Aorta (tissue), 5 donors: ENCODE measurements at regions not wholly inside any gene's neighbourhood (a gene's known extent, or its start where the extent isn't known, plus 50 kb on each side); places are given as distances from the start of the nearest gene placed in this dataset.
"Not testable (repeated sequence)": the region's sequence is repeated elsewhere in the genome, so short reads cannot be mapped to it uniquely, and the experiment has no call there.

Source experiments
- ATAC-seq: fragments of 200-7000 bp; cut with Tn5 transposase; one replicate; pipeline ENCODE4 v1.9.1; 2022; ENCODE audit warnings: moderate library complexity; ENCODE audit not compliant: low FRiP score
- DNase-seq, 2 donors: peaks; one replicate each; pipeline ENCODE4 v3.0.0-alpha.2; 2020
- H3K27ac ChIP-seq, 2 donors: one replicate each; pipeline ENCODE4 v1.5.1; 2013; ENCODE audit warnings: low read length in 2 of 2, mild to moderate bottlenecking in 2 of 2, moderate library complexity in 2 of 2, control low read depth in 1 of 2, inconsistent platforms in 1 of 2, low read depth in 1 of 2
- H3K27me3 ChIP-seq, 2 donors: one replicate each; pipeline ENCODE4 v1.6.1; 2013; ENCODE audit warnings: control low read depth in 1 of 2, low read length in 1 of 2, mild to moderate bottlenecking in 1 of 2, moderate library complexity in 1 of 2; ENCODE audit not compliant: insufficient read depth in 2 of 2, control insufficient read depth in 1 of 2
- H3K36me3 ChIP-seq, 2 donors: one replicate each; pipeline ENCODE4 v1.6.1; 2013; ENCODE audit warnings: control low read depth in 1 of 2, low read length in 1 of 2, mild to moderate bottlenecking in 1 of 2; ENCODE audit not compliant: insufficient read depth in 2 of 2, control insufficient read depth in 1 of 2
- H3K4me1 ChIP-seq, 2 donors: one replicate each; pipeline ENCODE4 v1.6.1; 2013; ENCODE audit warnings: low read length in 2 of 2, control low read depth in 1 of 2, mild to moderate bottlenecking in 1 of 2, moderate library complexity in 1 of 2; ENCODE audit not compliant: insufficient read depth in 2 of 2, control insufficient read depth in 1 of 2
- H3K4me3 ChIP-seq, 2 donors: one replicate each; pipeline ENCODE4 v1.5.1; 2013; ENCODE audit warnings: low read length in 2 of 2, control low read depth in 1 of 2, mild to moderate bottlenecking in 1 of 2
- H3K9me3 ChIP-seq: one replicate; pipeline ENCODE4 v1.6.1; 2013; ENCODE audit warnings: mild to moderate bottlenecking, low read length; ENCODE audit not compliant: control insufficient read depth
- WGBS, 2 donors: extraction: QIAGEN DNeasy Blood & Tissue Kit; methylation state at CpG; one replicate each; pipeline ENCODE4 v1.1.7; 2013; 5-methylcytosine and 5-hydroxymethylcytosine counted together
- intact Hi-C, 2 donors: fragments of 100-400 bp; cut with DNase I; formaldehyde crosslinking; loops; one replicate each; pipeline versions ENCODE4 v1.14.2 to v1.15.0; 2022
- donor health status: healthy with polysubstance abuse.
- donor health status: Bipolar disorder and iron deficiency.
- donor health status: DM: no; HTN: no; CAD: no.
- donor health status: DM: no; HTN: no; CAD: no.
- donor health status: DM: yes; HTN: yes; CAD: no.

DNA sequence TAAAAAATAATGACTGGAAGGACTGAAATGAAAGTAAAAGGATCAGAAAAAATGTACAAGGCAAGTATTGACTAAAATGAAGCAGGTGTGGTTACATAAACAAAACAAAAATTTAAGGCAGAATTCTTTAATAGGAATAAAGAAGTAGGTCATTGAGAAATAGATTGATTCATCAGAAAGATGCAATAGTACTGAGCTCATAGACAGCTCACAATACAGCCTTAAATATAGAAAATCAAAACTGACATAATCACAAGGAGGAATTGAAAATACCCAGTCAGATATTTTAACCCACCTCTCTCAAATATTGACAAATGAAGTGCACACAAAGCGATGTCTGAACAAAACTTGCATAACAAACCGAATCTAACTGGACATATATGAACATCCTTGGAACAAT, 366.8 kb upstream of the DPYD start:
- intact Hi-C loops, result no loop called here
- Histone ChIP-seq H3K27ac (no peak overlapping the region), H3K36me3 (no peaks in the 10 kb centered on the region), H3K4me1 (no peaks in the 10 kb centered on the region), H3K4me3 (no peak overlapping the region), H3K9me3 (no peaks in the 10 kb centered on the region), H3K27me3 (no peaks in the 10 kb centered on the region)
- ATAC-seq, result no peak
- WGBS, 2 donors, result 90 to 93% methylated on average over 2 of the region's 2 CpGs
- DNase-seq, result no peak

DNA sequence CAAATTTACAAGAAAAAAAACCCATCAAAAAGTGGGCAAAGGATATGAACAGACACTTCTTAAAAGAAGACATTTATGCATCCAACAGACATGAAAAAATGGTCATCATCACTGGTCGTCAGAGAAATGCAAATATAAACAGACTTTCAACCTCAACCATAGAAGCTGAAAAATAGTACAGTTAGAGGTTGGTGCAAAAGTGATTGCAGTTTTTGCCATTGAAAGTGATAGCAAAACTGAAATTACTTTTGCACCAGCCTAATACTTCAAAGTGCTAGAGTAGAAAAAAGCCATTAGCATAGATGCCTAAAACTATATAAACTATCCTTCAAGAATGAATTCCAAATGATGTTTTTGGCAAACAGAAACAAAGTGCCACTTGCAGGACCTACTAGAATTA, 365.8 kb upstream of the DPYD start:
- Histone ChIP-seq H3K36me3 (no peaks in the 10 kb centered on the region), H3K27me3 (no peaks in the 10 kb centered on the region), H3K4me1 (no peaks in the 10 kb centered on the region), H3K9me3 (no peaks in the 10 kb centered on the region), H3K27ac (no peak overlapping the region), H3K4me3 (no peak overlapping the region)
- ATAC-seq, result no peak
- DNase-seq, result no peak
- WGBS, 2 donors, result 31 to 45% methylated on average over 1 of the region's 1 CpG
- intact Hi-C loops, result no loop called here

DNA sequence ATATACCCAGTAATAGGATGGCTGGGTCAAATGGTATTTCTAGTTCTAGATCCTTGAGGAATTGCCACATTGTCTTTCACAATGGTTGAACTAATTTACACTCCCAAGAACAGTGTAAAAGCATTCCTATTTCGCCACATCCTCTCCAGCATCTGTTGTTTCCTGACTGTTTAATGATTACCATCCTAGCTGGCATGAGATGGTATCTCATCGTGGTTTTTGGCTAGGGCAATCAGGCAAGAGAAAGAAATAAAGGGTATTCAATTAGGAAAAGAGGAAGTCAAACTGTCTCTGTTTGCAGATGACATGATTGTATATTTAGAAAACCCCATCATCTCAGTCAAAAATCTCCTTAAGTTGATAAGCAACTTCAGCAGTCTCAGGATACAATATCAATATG, 364.5 kb upstream of the DPYD start:
- H3K36me3 ChIP-seq, H3K4me3 ChIP-seq, H3K4me1 ChIP-seq, H3K27ac ChIP-seq, H3K27me3 ChIP-seq, H3K9me3 ChIP-seq, ATAC-seq, DNase-seq, intact Hi-C loops: not testable (repeated sequence)
- 75 to 83% methylated on average over 2 of the region's 2 CpGs for WGBS, 2 donors

DNA sequence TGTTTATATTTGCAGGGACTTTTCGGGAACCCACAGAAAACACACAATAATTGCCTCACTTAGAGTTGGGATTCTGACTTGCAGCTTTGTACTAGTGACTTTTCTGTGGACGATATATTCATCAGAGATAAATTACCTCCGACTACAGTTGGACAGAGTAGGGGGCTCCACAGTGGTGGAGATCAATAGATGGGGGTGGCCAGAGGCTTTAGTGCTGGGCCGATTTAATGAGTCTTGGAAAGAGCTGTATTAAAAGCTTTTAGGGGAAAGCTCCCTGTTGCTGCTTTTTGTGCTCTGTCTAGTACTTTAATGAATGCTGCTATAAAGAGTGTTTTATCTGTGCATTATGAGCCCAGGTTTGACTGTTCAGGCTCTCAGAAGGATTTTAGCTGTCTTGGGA, 359.2 kb upstream of the DPYD start:
- Histone ChIP-seq H3K36me3 (no peaks in the 10 kb centered on the region), H3K4me3 (no peak overlapping the region), H3K9me3 (no peaks in the 10 kb centered on the region), H3K27me3 (no peaks in the 10 kb centered on the region), H3K4me1 (no peaks in the 10 kb centered on the region), H3K27ac (no peak overlapping the region)
- DNase-seq (no peak), ATAC-seq (no peak)
- WGBS, 2 donors, result 67 to 70% methylated on average over 4 of the region's 4 CpGs
- intact Hi-C loops, result no loop called here

DNA sequence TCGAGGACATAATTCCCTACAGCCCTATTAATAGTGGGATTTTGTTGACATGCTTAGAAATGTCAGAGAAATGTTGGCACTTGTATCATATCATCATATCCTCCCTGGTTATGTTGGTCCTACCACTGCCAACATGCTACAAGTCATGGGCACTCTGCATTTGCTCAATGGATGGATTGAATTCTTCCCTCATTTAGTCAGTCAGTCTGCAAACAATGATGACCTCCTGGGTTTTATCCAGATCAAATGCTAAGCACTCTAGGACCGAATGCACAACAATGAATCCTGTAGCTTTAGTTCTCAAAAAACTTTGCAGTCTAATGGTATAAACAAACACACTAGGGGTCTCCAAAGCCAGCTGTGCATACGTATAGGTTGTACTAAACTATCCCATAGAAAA, 357.2 kb upstream of the DPYD start:
- H3K36me3 ChIP-seq, result no peaks in the 10 kb centered on the region
- H3K4me1 ChIP-seq, result no peaks in the 10 kb centered on the region
- ATAC-seq (no peak), DNase-seq (no peak)
- 46 to 59% methylated on average over 3 of the region's 3 CpGs for WGBS, 2 donors
- H3K4me3 ChIP-seq, result no peak overlapping the region
- H3K27me3 ChIP-seq, result no peaks in the 10 kb centered on the region
- H3K9me3 ChIP-seq, result no peaks in the 10 kb centered on the region
- no peak overlapping the region for H3K27ac ChIP-seq
- intact Hi-C loops, result no loop called here

DNA sequence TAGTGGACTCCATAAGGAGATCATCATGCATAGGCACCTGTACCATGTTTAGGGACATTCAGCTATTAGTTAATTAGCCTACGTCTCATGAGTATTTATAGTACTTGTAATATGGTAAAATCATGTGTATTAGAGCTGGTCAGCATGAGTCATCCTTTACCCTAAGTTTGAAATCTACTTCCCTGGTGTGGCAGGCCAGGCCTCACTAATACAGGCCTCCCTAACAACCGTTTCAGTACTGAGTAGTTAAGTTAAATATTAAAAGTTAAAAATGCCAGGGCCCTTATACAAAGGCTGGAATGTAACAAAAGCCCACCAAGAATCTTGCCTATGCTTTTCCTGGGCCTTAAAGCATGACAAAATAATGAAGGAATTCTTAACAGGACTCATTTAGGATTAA, 356.3 kb upstream of the DPYD start:
- intact Hi-C loops, result no loop called here
- WGBS, 2 donors, result 29 to 50% methylated on average over 2 of the region's 2 CpGs

DNA sequence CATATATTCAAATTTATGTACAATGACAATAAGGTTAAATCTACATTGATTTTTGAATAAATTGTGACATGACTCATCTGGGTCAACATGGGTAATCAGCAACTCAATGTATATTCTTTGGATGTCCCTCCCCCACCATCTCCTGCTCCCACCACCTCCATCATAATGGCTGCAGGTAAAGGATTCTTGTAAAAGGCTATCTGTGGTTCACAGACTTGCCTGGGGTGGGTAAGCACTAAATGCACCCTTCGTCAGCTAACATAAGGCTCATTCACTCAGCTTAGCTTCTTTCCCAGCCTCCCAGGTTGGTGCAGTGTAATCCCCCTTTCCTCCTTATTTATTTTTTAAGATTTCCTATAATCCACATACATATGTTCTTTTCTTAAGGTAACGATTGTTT, 355.7 kb upstream of the DPYD start:
- Histone ChIP-seq H3K27me3 (no peaks in the 10 kb centered on the region), H3K36me3 (no peaks in the 10 kb centered on the region), H3K4me1 (no peaks in the 10 kb centered on the region), H3K27ac (no peak overlapping the region), H3K9me3 (no peaks in the 10 kb centered on the region), H3K4me3 (no peak overlapping the region)
- WGBS, 2 donors, result 93 to 95% methylated on average over 2 of the region's 2 CpGs
- ATAC-seq, result no peak
- intact Hi-C loops, result no loop called here
- no peak for DNase-seq

More for the DNA sequence above, 356.3 kb upstream of the DPYD start:
- no peak overlapping the region for H3K27ac ChIP-seq
- ATAC-seq (no peak), DNase-seq (no peak)
- H3K36me3 ChIP-seq, result no peaks in the 10 kb centered on the region
- H3K4me3 ChIP-seq, result no peak overlapping the region
- H3K4me1 ChIP-seq, result no peaks in the 10 kb centered on the region
- no peaks in the 10 kb centered on the region for H3K27me3 ChIP-seq
- no peaks in the 10 kb centered on the region for H3K9me3 ChIP-seq

DNA sequence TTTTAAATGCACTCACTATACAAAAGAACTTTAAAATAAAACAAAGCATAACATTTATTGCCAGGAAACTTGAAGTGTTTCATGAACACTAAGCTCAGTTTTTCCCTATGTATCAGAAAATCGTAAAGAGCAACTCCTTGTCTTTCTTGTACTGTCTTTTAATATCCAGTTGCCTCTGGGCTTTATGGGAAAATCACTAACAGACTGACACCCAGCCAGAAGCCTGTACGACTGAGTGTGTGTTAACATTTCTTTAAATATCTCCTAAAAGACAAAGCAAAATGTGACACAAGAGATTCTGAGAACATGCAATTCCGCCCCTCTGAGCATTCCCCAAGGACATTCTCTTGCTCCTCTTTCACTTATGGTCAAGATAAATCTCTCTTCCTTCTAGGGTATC, 347.5 kb upstream of the DPYD start:
- no peaks in the 10 kb centered on the region for H3K27me3 ChIP-seq
- ATAC-seq, result no peak
- no peaks in the 10 kb centered on the region for H3K36me3 ChIP-seq
- 35 to 36% methylated on average over 3 of the region's 3 CpGs for WGBS, 2 donors
- H3K4me1 ChIP-seq, result no peaks in the 10 kb centered on the region
- H3K27ac ChIP-seq, result no peak overlapping the region
- no peak overlapping the region for H3K4me3 ChIP-seq
- intact Hi-C loops, result no loop called here
- DNase-seq, result no peak
- no peaks in the 10 kb centered on the region for H3K9me3 ChIP-seq

DNA sequence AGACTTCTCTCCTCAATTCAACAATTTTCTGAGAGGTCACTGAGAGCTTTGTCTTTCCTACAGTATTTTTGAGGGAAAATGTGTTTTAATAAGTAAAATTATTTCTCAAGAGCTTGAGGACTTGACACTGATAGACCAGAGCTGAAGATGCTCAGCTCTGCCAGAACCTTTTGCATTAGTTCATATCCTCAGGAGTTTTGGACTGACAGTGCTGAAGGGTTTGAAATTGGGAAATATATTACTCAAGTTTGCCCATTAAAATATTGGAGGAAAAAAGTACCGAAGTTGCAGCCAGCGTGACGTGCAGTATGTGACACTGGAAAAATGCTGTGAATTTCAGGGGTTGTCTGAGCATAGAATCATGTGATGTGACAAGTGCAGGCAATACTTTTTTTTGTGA, 346.6 kb upstream of the DPYD start:
- DNase-seq (no peak), ATAC-seq (no peak)
- 42 to 48% methylated on average over 3 of the region's 3 CpGs for WGBS, 2 donors
- Histone ChIP-seq H3K36me3 (no peaks in the 10 kb centered on the region), H3K9me3 (no peaks in the 10 kb centered on the region), H3K27me3 (no peaks in the 10 kb centered on the region), H3K27ac (no peak overlapping the region), H3K4me1 (no peaks in the 10 kb centered on the region), H3K4me3 (no peak overlapping the region)
- intact Hi-C loops, result no loop called here
